A673 (cell line): ENCODE measurements at regions not wholly inside any gene's neighbourhood (a gene's known extent, or its start where the extent isn't known, plus 50 kb on each side); places are given as distances from the start of the nearest gene placed in this dataset.

ENCODE experiments used
- CTCF ChIP-seq: fragments of 300-800, 200-600 bp; sonication (generic); conservative IDR thresholded peaks from 2 replicates; pipeline ENCODE4 v1.5.1; 2017; ENCODE audit warnings: low read depth, mild to moderate bottlenecking, antibody characterized with exemption, low read length, moderate library complexity, mixed read lengths
- EZH2 ChIP-seq: fragments of 200-600 bp; sonication (generic); IDR thresholded peaks from 2 replicates; pipeline ENCODE4 v1.6.1; 2017; ENCODE audit warnings: borderline replicate concordance, low read depth, mild to moderate bottlenecking, mixed read lengths, antibody characterized with exemption, low read length; ENCODE audit not compliant: poor library complexity, severe bottlenecking

GRCh38 chr13:100887729-100888151, 213.1 kb upstream of the TMTC4 start:
- no peak for TF ChIP-seq CTCF
- TF ChIP-seq EZH2: no peak
